Epidermal melanocyte (primary cell): ENCODE measurements at regions not wholly inside any gene's neighbourhood (a gene's known extent, or its start where the extent isn't known, plus 50 kb on each side); places are given as distances from the start of the nearest gene placed in this dataset.
"Not testable (repeated sequence)": the region's sequence is repeated elsewhere in the genome, so short reads cannot be mapped to it uniquely, and the experiment has no call there.

Experiments used
- DNase-seq: peaks from one replicate; pipeline ENCODE4 v3.0.0; 2011; ENCODE audit warnings: low spot score; ENCODE audit not compliant: insufficient read length

DNA sequence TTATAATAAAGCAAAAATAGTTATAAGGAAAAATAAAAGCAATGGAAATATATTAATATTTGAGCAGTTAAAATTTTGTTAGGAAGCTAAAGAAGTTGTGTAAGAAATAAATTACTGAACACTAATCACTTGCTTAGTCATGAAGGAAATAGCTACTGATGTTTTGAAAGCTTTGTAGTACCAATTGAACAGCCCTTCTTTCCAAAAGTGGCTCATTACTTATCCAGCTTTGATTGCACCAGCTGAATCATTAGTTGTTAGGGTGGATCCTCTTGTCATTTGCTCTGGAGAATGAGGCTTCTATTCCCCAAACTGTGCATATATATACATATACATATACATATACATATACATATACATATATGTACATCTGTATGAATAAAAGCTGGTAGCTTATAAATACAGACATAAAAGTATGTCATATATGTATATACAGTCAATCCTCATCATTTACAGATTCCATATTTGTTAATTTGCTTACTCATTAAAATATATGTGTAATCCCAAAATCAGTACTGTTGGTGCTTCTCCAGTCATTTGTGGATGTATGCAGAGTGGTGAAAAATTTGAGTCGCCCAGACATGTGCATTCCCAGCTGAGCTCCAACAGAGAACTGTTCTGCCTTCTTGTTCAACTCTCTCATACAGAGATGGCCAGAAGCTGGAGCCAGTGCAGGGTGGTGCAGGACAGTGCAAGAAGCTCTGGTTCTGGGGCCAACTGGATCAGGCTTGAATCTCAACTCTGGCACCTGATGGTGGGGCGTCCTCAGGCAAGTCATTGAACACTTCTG is 214.1 kb downstream of the RPAP3 start:
- no peak for DNase-seq

DNA sequence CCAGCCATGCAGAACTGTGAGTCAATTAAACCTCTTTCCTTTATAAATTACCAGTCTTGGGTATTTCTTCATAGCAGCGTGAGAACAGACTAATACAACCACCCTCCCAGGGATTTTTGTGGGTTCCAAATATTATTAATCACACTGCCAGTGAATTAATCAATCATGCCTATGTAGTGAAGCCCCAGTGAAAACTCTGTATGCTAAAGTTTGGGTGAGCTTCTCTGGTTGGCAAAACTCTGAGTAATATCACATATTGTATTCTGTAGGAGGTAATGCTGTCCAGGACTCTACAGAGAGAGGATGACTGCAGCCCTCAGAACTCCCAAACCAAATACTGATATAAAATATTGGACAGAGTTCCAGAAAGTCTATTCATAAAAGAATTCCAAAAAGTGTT is 216.9 kb downstream of the RPAP3 start:
- DNase-seq, result no peak

DNA sequence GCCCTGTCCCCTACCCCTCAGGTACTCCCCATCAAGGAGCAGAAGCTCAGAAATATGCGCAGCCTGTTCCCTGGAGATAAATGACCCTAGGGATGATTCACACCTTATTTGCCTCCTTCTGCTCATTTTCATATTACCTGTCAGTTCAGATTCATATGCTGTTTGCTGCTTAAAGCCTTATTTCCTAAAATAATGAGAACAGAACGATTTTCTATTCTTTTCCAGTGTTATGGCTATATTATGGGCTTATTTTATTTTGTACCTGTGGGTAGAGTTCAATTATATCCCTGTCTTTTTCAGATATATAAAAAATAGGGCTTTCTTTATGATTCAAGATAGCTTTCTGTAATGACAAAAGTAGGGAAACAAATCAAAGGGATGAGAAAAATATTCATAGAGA is 224.8 kb downstream of the RPAP3 start:
- DNase-seq, result no peak

GRCh38 chr12:47478426-47478825 is 227.4 kb downstream of the RPAP3 start:
- DNase-seq, result no peak

DNA sequence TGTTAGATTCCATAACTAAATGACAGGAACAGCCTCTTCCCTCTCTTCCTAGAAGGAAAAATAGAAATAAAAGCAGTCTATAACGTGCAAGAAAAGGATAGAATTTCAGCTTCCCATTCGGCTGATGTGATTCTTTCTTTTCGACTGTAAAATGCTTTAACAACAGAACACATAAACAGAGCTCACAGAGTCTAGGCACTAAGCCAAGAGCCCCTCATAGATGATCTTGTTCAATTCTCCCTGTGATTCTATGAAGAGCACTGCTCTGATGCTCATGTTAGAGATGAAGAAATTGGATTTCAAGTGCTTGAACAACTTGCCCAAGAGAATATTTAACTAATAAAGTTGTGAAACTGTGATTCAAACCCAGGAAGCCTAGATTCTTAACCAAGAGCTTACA is 232.7 kb downstream of the RPAP3 start:
- DNase-seq, result no peak

GRCh38 chr12:47470349-47470748 is 235.5 kb downstream of the RPAP3 start:
- not testable (repeated sequence) for DNase-seq

- not testable (repeated sequence) for DNase-seq
Measured at GRCh38 chr12:47463918-47464317, 241.9 kb downstream of the RPAP3 start.

DNA sequence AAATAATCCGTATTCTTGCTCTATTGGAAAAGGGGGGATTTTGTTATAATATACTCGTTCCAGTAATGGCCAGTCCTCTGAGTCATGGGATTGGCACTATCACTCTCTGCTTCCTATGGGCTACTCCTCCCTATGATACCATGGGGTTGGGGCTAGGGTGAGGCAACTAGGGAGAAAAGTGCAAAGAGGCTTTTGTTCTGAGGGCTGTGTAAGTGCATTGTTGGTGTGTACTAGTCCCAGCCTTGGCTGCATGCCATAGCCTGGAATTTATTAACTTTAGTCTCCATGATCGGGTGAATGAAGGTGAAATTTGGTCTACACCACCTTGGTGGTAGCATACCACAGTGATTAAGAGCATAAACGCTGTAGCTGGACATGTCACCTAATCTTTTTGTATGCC is 247.6 kb downstream of the RPAP3 start:
- DNase-seq, result no peak

DNA sequence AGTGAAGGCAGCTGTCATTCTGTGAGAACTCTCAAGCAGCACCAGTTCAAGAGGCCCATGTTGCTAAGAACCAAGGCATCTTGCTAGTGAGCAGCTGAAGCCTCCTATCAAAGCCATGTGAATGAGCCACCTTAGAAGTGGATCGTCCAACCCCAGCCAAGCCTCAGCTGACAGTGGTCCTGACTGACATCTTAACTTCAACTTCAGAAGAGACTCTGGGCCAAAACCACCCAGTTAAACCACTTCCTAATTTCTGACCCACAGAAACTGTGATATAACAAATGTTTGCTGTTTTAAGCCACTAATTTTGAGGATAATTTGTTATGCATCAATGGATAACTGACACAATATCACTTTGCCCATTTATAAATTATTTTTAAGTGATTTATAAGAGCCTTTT is 256.0 kb downstream of the RPAP3 start:
- DNase-seq, result no peak

- no peak for DNase-seq
Measured at GRCh38 chr12:47442310-47442709, 263.5 kb downstream of the RPAP3 start.

GRCh38 chr12:47441490-47441889 is 264.3 kb downstream of the RPAP3 start:
- no peak for DNase-seq

DNA sequence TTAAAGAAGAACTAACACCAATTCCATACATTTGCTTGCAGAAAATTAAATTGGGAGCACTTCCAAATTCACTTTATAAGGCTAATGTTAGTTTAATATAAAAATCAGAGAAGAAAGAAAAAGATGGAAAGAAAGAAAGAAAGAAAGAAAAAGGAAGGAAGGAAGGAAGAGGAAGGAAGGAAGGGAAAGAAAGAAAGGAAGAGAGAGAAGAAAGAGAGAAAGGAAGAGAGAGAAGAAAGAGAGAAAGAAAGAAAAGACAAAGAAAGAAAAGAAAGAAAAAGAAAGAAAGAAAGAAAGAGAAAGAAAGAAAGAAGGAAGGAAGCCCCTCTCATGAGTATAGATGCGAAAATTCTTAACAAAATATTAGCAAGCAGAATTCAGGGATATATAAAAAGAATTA is 267.7 kb downstream of the RPAP3 start:
- no peak for DNase-seq

DNA sequence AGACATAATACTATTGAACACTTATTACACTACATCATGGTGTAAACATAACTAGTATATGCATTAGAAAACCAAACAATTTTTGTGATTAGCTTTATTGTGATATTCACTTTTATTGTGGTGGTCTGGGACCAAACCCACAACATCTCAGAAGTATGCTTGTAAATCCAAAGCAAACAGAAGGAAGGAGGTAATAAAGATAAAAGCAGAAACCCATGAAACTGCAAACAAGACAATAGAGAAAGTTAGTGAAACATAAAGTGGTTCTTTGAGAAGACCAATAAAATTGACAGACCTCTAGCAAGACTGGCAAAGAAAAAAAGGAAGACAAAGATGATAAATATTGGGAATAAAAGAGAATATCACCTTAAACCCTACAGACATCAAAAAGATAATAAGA is 268.3 kb downstream of the RPAP3 start:
- DNase-seq, result no peak

GRCh38 chr12:47433876-47434275 is 272.0 kb downstream of the RPAP3 start:
- DNase-seq, result no peak

GRCh38 chr12:47426678-47427309 is 279.0 kb downstream of the RPAP3 start:
- not testable (repeated sequence) for DNase-seq

DNA sequence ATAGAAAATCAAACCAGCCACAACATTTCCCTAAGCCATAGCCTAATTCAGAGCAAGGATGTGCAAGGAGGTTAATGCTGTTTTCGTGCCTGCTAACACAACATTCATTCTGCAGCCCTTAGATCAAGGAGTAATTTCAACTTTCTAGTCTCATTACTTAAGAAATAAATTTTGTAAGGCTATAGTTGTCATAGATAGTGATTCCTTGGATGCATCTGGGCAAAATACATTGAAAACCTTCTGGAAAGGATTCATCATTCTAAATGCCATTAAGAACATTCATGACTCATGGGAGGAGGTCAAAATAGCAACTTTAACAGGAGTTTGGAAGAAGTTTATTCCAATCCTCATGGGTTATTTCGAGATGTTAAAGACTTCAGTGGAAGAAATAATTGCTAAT is 283.2 kb downstream of the RPAP3 start:
- no peak for DNase-seq

- no peak for DNase-seq
Measured at GRCh38 chr12:47419497-47419896, 286.3 kb downstream of the RPAP3 start.

DNA sequence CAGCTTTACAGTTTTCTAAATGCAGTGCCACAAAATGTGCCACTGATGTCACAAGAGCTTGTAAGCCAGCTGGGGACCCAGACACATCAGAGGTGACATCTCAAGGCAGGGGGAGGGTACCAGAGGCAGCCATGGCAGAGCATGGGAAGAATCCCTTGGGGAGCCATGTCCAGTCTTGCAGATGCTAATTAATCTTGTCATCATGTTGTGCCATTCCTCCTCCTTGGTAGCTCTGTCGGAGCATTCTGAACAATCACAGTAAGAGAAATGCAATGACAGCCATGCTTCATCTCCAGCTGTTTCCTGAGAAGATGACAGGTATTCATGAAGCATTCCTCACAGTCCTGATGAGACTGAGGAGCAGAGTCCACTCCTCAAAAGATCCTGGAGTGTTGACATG is 287.9 kb downstream of the RPAP3 start:
- no peak for DNase-seq

DNA sequence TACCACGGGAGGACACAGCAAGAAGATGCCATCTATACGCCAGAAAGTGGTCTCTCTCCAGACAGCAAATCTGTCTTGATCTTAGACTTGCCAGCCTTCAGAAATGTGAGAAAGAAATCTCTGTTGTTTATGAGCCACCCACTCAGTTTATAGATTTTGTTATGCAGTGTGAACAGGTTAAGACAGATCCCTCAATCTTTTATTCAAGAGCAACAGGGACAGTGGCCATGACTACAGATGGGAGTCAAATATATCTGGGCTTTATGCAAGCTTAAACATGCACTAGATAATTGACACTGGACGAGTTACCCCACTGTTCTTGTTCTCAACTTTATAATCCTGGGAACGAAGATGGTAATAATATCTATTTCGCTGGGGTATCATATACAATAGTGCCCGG is 288.7 kb downstream of the RPAP3 start:
- DNase-seq, result no peak

GRCh38 chr12:47415054-47415453 is 290.8 kb downstream of the RPAP3 start:
- no peak for DNase-seq

GRCh38 chr12:47414511-47414910 is 291.3 kb downstream of the RPAP3 start:
- DNase-seq, result no peak

DNA sequence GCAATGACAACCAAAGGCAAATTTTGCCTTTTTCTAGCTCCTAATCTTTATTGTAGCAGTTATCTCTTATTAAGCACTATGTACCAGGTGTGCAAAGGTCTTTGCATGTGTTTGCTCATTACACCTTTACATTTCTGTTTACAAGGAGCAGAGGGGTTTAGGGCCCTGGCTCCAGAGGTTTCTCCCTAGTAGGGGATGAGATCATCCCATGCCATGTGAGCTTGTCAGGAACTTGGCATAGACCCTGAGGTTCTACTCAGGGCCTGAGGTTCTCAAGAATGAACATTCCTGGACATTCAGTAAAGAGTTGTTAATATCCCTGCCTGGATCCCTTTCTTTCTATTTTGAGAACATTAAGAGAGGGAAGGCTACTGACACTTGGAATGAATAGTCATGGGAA is 292.0 kb downstream of the RPAP3 start:
- DNase-seq, result no peak

GRCh38 chr12:47412601-47413236 is 293.1 kb downstream of the RPAP3 start:
- no peak for DNase-seq
